OCI-M2 (cell line): ENCODE measurements at regions not wholly inside any gene's neighbourhood (a gene's known extent, or its start where the extent isn't known, plus 50 kb on each side); places are given as distances from the start of the nearest gene placed in this dataset.

Experiments
- DNase-seq: peaks from one replicate; lab custom pipeline; 2025; ENCODE audit not compliant: unreplicated experiment; lab: John Stamatoyannopoulos, UW

DNA sequence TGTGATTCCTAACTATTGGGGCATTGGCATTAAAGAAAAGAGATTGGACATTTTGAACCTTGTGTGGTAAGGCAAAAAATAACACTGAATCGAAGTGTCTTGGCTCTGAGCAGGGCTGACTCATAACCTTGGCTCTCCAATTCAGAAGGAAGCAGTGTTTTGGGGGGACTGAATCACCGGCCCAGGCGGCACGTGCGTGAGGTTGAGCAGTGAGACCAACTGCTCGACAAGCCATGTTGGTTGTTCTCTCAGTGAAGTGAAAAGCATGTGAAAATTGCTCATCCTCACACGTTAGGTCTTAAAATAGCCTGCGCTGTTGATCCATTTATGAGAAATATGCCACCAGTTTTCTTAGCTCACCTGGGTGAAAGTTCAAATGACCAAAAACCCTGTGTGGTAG is 137.8 kb upstream of the SPACA1 start:
- no peak for DNase-seq

DNA sequence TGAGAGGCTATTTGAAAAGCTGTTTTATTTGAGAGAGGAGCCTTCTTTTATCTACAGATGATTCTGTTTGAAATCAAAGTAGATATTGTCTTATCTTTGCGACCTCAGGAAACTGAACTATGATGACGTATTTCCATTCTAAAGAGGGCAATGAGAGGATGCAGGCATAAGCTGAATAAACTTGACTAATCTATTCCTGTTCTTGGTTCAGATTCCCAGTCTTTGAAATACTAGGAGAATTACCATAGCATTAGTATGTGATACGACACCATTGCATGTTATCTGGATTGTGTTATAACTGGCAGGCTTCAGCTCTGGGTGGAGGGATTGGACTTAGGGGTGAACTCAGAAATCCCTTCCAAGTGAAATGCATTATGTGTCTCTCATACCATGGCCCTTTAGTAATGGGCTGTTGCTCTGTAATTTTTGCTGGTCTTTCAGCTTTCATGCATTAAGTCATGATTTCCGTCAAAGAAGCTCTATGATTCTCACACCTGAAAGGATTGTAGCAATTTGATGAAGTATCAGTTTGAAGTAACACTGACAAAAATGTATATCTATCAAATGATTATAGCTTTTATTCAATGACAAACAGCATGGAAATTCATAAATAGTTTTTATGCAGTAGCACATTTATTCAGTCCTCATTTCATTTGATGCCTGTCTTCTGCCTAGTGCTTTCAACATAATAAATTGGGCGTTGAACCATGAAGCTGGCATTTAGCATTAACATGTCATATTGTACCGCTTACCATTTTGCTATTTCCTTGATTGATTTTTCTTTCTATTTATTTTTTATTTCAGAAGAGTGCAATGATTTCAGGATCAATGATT is 138.4 kb upstream of the SPACA1 start:
- no peak for DNase-seq

DNA sequence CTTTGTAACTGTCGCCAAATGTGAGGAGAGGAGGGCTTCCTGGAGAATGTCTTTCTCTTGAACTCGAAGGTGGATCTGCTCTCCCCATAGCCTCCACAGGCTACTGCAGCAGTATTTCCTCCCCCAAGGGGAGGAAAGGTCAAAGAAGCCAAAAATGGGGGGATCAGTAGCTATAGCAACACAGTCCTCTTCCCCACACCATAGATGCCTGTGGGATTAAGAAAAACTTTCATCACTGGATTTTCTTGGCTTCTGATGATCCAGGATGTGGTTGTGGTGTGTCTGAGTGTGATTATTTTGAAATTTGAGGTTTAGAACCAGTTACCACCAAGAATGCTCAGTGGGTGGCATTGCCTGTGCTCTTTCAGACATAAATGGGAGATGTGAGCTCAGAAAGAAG is 140.1 kb upstream of the SPACA1 start:
- DNase-seq, result no peak

DNA sequence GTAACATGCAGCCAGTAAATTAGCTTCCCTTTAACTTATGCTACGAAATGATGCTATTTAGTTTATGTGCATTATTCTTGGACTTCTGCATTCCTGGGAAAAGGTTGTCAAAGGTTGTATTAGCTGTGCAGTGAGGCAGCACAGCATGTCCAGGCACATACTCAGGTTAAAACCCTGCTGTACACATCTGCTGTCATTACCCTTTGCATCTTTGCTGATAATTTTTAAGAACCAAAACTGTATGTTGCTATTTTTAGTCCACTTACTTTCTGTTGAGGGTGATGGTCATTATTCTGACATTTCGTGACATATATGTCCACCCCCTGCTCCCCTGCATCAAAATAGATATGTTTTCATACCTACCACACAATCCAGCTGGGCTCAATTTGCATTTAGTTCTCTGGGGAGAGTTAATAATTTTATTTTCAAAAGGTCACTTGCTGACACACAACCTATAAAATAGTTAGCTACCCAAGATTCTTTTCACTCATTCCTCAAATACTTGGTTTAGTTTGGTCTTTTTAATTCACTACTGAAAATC is 142.5 kb upstream of the SPACA1 start:
- DNase-seq, result no peak

DNA sequence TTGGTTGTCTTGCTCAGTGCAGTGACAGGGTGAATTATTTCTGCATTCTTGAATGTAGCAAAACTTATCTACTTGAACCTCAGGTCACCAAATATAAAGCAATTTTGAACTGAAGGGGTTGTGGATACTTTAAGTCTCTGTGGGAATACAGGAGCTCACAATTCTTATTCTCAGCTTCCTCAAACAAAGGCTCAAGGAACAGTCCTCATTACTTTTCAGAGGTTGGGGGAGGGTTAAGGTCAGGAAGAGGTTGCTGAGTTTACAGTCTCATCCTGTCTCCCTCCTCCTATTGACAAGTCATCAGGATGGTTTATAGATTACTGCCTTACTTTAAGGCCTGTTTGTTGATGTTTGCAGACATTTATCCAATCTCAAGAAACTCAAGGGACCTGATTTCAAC is 143.6 kb upstream of the SPACA1 start:
- DNase-seq, result no peak

DNA sequence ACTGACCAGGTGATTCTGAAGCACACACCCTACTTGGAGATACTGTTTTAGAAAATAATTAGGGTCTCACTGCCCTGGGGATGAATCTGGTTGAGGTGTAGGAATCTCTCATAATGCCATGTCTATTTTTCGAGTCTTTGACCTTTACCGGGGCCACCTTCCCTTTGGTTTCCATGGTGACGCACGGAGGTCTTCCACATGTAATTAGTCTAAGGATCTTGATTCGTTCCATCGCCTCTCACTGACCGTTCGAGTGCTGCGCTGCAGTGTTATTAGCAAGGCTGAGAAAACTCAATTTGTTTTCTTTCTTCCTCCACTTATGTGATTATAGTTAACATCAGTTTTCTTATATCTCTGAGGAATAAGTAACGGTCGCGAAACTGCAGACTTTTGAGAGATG is 144.3 kb upstream of the SPACA1 start:
- no peak for DNase-seq

DNA sequence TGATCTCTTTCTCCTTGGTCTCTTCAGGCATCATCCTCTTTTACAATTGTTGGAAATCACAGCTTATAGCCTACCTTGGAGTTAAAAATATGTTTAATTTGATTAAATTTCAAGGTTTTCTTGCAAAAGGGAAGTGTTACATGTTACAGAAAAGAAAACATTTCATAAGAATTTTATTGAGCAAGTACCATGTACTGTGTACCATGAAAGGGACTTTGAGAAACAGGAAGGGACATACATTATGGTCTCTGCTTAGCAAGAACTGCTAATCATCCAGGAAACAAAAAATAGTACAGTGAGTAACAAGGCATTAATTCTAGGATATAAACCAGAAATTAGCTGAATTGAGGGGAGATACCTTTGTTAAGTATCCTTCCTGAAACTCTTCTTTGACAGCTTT is 145.3 kb upstream of the SPACA1 start:
- no peak for DNase-seq

DNA sequence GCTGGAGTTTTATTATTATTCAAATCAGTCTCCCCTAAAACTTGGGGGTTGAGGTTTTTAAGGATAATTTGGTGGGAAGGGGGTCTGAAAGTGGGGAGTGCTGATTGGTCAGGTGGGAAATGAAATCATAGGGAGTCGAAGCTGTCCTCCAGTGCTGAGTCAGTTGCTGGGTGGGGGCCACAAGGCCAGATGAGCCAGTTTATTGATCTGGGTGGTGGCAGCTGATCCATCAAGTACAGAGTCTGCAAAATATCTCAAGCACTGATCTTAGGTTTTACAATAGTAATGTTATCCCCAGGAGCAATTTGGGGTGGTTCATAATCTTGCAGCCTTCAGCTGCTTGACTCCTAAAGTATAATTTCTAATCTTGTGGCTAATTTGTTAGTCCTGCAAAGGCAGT is 146.0 kb upstream of the SPACA1 start:
- no peak for DNase-seq

DNA sequence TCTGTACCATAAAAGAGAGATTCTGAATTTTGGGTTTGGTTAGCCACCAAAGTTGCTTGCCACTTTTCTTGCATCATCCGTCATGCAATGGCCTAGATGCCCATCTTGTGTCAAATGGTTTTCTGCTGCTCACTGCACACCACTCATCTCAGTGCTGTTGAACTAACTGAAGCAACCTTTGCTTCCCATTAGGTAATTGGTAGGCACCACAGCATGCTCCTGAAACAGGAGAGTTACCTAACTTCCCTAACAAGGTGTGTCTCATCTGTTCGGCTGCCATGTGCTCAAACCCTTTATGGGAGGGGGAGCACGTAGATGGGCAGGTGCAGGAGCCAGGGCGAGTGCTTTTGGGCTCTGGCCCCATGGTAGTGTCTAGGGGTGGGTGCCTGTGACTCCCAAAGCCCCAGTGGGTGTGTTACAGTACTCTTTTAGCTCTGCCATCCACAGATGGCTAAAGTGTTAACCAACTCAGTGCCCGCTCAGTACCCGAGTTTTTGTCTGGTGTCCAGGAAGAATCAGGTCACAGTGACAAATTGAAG is 147.4 kb upstream of the SPACA1 start:
- no peak for DNase-seq

DNA sequence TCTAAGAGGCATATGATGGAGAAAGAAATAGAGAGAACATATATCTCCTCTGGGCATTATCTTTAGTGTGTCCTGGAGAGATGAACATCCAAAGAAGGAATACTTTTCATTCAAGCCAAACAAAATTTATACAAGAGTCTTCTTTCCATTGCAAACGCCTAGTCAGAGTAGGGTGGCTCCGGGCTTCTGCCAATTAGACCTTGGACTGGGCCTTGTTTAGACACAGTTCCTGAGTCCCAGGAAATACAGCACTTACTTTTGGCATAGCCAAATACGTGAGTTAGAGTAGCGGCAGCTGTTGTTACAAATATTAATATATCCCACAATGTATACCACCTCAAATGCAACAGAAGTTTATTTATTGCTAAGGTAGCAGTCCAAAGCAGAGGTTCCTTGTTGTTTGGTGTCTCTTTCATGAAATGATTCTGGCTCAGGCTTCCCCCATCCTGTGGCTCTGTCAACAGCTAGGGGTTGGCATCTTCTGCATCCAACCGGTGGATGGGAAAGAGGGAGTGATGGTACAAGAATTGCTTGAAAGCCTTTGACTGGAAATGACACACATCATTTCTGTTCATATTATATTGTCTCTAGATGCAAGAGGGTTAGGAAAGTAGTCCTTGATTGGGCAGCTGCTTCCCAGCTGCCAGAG is 148.0 kb upstream of the SPACA1 start:
- no peak for DNase-seq

DNA sequence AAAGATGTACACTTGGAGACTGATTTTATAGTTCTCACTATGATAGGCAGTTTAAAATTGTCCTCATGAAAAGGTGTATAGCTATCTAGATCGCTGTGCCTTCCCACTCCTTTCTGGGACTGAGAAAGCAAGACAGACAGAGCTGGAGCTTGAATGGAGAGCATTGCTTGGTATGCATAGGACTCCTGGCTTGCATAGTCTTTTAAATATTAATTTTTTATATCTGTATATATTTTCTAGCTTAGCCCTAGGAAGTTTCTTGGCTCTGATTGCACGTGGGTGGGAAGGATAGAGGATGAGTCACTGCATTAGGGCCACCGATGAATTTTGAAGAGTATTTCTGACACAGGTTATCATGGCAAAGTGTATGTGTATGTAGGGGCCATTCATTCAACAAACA is 150.0 kb upstream of the SPACA1 start:
- DNase-seq, result no peak

DNA sequence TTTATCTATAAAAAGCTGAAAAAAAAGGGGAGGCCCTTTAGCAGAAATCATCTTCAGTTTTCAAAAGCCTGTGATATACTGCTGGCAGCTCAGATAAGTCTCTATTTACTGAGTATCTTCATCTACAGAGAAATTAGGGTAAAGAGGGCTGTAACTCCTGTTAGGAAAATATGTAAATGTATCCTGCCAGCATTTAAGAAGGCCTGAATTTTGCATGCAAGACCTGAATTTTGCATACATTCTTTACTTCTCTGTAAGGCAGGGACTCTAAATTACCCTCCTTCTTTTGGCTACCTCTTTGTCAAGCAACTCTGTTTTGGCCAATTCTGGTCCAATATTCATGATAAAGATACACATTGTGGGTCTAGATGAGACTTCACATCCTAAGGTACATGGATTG is 150.6 kb upstream of the SPACA1 start:
- no peak for DNase-seq

DNA sequence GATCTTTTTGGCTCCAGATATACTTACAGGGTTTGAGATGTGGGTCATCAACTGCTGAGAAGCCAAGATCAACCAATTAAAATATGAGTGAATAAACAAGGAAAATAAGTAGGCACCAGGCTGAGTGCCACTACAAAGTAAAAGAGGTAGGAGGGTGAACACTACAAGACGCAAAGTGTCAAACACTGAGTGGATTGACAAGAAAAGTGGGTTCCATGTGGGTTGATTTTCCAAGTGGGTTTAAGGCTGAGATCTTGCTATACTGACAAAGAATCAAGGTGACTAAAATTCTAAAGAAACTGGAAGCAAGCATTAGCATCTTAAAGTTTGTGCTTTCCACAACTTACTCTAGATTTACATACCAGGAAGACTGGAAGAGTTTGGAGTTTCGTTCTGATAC is 160.4 kb upstream of the SPACA1 start:
- DNase-seq, result no peak

DNA sequence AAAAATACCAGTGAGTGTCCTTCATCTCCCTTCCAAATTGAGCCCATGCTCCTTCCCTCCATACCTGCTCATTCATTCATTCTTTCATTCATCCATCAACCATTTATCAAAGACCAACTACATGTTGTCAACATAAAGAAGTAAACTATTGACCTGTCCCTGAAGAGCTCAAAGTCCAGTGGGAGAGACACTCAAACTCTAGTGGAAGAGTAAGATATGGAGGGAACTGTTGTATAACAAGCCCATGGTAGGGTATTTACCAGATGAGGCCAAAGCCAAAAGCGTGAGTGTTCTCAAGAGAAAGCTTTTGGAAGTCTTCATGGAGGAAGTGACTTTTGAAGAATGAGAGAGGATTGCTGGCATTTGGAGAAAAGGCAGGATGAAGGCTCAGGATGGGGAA is 163.4 kb upstream of the SPACA1 start:
- DNase-seq, result no peak

DNA sequence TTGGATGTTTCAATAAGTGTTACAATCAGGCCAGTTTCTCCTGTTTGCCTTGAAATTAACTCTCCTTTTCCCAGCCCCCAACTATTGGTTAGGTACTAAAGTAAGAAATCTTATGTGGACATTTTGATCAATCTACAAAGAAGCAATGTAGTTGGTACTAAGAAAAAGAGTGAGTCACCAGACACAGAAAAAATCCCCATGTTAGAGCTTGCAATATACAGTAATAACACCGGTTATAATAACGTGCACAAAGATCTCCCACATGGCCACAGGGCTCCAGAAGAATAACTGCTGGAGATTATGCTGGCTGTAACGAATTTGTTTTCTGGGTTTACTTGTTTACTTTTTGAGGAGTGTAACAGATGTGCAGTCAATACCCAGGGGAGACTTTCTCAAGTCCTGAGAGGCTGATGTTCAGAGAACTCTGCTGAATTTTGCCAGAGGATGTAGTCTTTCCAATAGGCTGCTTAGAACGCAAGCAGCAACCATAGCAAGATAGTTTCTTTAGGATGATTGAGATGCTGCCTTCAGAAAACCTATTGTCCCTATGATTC is 166.2 kb upstream of the SPACA1 start:
- DNase-seq, result no peak

DNA sequence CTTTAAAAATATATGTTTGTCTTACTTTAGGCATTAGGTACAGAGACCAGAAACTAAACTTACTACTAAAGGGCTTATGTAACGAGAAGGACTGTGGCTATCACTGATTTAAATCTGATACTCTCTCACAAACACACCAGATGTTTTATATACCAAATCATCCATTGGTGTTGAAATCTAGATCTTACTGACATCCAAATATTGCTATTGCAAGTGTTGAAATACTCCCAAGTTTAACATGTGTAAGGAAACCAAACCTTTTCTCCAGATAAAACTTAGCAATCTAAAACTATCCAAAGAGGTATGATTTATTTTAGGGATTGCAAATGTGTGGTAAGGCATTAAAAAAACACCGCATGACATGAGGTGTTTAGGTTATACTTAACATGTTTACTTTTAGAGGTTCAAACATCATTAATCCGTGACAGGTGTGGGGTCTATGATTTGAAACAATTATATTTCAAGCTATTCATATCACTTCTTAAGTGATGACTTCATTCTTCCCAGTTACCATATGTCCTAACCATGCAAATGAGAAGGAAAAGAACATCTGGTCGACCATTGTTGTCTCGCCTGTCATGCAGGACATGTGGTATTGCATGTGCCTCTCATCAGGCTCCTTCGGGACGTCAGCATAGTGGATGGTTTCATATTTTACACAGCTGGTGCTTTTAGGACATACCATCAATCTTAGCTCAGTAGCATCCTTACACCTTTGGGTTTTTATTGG is 168.3 kb upstream of the SPACA1 start:
- no peak for DNase-seq

DNA sequence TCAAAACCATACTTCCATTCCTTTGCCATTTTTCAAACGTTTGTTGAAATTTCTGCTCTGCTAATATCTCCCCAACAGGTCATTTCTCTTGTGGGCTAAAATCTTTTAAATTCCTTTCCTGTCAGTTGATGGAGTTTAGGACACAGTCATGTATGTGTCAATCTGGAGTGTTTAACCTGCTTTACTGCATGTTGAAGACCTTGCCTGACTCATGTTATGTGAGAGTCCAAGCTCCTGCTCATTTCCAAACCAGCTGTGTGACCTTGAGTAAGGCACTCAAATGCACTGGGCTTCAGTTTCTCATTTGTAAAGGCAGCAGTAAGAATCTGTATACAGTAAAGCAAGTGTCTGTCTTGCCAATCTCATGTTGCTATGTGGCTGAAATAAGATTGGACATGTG is 171.9 kb upstream of the SPACA1 start:
- no peak for DNase-seq

DNA sequence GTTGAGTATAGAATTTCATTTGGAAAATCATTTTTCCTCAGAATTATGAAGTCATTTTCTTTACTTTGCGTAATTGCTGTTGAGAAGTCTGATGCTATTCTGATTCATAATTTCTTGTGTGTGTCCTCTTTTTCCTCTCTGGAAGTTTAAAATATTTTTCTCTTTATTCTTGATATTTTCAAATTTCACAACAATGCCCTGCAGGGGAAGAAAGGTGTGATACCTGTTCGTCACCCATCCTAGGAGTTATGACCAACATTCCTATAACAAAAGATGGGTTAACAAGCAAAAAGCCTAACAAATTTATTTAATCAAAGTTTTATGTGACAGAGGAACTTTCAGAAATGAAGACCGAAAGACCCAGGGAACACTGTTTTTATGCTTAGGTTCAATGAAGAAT is 171.5 kb upstream of the AKIRIN2 start:
- DNase-seq, result no peak

DNA sequence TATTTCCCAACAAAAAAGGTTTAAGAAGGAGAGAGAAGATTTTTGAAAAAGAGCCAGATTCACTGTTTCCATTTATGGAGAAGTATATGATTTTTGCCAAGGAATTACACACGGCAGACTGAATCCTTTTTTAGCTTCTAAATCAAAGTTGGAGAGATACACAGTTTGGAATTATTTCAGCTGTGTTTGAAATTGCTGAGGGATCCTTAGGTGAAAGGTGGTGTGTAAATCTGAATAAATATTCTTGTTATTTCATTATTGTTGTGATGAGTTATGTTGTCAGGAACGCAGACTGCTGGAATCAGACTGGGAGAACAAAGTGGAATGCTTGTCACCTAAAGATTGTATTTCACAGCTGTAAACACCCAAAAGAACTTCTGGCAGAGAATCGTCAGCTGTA is 168.5 kb upstream of the AKIRIN2 start:
- no peak for DNase-seq

DNA sequence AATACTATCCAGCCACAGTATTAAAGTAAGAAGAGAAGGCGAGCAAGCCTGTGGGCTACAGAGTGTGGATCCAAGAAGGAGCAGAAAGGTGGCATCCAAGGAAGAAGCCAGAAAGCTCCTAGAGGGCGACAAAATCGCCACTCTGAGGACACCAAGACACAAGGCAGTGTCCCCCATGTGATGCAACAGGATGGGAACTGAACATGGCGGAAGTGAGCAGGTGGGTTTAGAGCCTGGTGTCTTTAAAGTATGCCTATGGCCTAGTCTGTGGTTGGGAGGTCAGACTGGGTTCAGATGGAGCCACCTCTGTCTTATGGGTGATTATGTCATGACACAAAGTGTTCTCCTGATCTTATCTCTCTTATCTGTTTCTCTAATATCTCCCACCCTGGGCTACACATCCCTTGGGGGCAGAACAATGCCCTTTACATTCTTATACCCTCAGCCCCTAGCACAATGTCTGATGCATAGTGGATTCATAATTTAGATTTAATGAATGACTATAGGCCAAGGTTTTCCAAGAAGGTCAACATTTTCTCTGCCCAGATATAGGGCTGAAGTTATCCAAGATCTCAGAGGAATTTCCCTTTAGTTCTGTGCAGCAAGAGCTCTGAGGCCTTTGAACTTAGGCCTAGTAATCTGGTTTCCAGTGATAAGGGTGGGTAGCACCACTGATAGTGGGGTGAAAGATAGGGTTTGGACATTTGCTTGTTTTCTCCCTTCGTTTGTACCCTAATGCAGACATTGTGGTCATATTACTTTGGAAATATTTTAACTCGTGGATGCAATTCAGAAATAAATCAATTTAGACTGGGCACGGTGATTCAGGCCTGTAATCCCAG is 167.3 kb upstream of the AKIRIN2 start:
- no peak for DNase-seq
